ENCODE measurements at regions not wholly inside any gene's neighbourhood (a gene's known extent, or its start where the extent isn't known, plus 50 kb on each side); places are given as distances from the start of the nearest gene placed in this dataset.

DNA sequence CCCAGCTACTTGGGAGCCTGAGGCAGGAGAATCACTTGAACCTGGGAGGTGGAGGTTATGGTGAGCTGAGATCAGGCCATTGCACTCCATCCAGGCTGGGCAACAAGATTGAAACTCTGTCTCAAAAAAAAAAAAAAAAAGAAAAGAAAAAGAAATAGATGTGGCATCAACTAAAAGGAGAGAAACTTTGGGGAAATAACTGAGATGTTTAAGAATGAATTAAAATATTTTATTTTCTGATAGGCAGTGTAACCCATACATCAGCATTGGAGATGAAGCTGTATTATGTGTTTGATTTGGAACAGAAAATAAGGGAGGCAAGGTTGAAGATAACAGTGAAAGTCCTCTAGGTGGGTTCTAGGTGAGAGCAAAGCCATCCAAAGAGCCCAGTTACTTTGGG lies 110.7 kb upstream of the HNRNPA3 start:
- TF ChIP-seq, protein P1, sequence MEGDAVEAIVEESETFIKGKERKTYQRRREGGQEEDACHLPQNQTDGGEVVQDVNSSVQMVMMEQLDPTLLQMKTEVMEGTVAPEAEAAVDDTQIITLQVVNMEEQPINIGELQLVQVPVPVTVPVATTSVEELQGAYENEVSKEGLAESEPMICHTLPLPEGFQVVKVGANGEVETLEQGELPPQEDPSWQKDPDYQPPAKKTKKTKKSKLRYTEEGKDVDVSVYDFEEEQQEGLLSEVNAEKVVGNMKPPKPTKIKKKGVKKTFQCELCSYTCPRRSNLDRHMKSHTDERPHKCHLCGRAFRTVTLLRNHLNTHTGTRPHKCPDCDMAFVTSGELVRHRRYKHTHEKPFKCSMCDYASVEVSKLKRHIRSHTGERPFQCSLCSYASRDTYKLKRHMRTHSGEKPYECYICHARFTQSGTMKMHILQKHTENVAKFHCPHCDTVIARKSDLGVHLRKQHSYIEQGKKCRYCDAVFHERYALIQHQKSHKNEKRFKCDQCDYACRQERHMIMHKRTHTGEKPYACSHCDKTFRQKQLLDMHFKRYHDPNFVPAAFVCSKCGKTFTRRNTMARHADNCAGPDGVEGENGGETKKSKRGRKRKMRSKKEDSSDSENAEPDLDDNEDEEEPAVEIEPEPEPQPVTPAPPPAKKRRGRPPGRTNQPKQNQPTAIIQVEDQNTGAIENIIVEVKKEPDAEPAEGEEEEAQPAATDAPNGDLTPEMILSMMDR (IDR thresholded peaks at IDR 0.05): no peak
- TF ChIP-seq POLR2A (IDR thresholded peaks at IDR 0.05): no peak
